Keratinocyte (primary cell): ENCODE measurements at regions not wholly inside any gene's neighbourhood (a gene's known extent, or its start where the extent isn't known, plus 50 kb on each side); places are given as distances from the start of the nearest gene placed in this dataset.

Experiments
- CTCF ChIP-seq, 3 experiments: IDR thresholded peaks in 1 of 3; conservative IDR thresholded peaks in 1 of 3; optimal IDR thresholded peaks in 1 of 3; 2 replicates in 2 of 3; 3 replicates in 1 of 3; pipeline versions ENCODE3 to v1.5.1; 2011; ENCODE audit warnings: low read length in 3 of 3, mild to moderate bottlenecking in 3 of 3, moderate library complexity in 2 of 3, control low read depth in 1 of 3, inconsistent platforms in 1 of 3; ENCODE audit not compliant: insufficient read depth in 2 of 3; ENCODE audit errors: extremely low read depth in 1 of 3
- EZH2 ChIP-seq: IDR thresholded peaks from one replicate; pipeline ENCODE4 v1.6.1; 2012; ENCODE audit warnings: inconsistent platforms, mild to moderate bottlenecking, low read length, moderate library complexity

- TF ChIP-seq EZH2 (no peak), CTCF (optimal IDR thresholded peaks at IDR 0.05 in 1 of 3, IDR thresholded peaks at IDR 0.05 in 1 of 3, conservative IDR thresholded peaks at IDR 0.05 in 1 of 3; ENCODE audit: extremely low read depth in 1 of 3, insufficient read depth in 2 of 3, low read length in 3 of 3) (no peak)
These were observed 576.1 kb downstream of the SLCO4C1 start for GRCh38 chr5:101720033-101720432.
